ENCODE measurements at regions not wholly inside any gene's neighbourhood (a gene's known extent, or its start where the extent isn't known, plus 50 kb on each side); places are given as distances from the start of the nearest gene placed in this dataset.

DNA sequence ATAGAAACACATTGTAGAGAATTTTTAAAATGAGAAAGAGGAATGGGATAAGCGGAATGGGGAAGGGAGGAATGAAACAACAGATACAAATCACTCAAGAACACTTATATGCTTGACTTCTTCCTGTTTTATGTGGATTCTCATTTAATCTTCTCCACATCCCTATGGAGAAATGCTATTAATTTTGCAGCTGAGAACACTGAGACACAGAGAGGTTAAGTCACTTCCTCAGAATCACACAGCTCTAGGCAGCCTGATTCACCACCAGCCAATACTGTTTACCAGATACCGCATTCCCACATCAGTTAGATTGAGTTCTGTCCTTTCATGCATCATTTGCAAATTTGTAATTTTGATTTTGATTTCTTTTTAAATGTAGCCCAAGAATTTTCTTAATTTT lies 170.5 kb downstream of the SH2D4B start:
- no peak for TF ChIP-seq CTCF (IDR thresholded peaks at IDR 0.05; ENCODE audit: insufficient read depth, low read depth, low read length)
- DNase-seq (ENCODE audit: low read depth) = no peak
- H3K4me3 ChIP-seq (ENCODE audit: low read depth, low read length) = no peak overlapping the region

DNA sequence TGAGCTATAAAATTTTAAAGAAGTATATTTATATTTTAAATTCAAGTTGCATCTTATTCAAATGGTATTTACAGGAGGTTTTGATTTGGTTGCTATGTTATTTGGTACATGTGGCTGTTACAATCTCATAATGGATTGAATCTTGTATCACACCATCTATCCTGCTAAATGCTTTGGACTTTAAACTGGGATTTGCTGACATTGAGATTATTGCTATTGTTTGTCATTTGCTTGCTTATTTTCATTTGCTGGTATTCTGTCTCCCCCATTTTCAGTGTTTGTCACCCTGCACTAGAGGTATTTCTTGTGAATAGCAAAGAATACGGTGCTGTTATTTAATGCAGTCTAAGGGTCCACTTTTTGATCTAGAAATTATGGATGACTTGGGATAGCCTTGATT lies 171.1 kb downstream of the SH2D4B start:
- no peak for TF ChIP-seq CTCF (IDR thresholded peaks at IDR 0.05; ENCODE audit: insufficient read depth, low read depth, low read length)
- DNase-seq (ENCODE audit: low read depth) = no peak
- no peak overlapping the region for H3K4me3 ChIP-seq (ENCODE audit: low read depth, low read length)

DNA sequence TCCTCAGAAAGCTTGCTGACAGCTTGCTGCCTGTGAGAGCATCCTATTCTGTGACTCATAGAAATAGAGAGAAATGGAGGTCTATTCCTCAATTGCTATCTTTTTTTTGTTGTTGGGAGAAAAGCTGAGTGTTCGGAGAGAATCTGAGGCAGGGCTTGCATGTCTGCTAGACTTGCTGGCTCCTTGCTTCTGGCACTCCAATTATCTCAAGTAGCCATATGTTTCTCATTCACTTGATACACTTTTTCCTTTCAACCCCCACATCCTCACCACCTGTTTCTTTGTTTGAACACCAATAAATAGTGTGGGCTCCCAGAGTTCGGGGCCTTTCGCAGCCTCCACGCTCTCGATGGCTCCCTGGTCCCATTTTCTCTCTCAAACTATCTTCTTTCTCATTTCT lies 172.2 kb downstream of the SH2D4B start:
- TF ChIP-seq CTCF (IDR thresholded peaks at IDR 0.05; ENCODE audit: insufficient read depth, low read depth, low read length) = no peak
- no peak for DNase-seq (ENCODE audit: low read depth)
- no peak overlapping the region for H3K4me3 ChIP-seq (ENCODE audit: low read depth, low read length)

GRCh38 chr10:80713398-80713928 lies 175.8 kb downstream of the SH2D4B start:
- no peak overlapping the region for H3K4me3 ChIP-seq (ENCODE audit: low read depth, low read length)
- DNase-seq (ENCODE audit: low read depth) = no peak
- no peak for TF ChIP-seq CTCF (IDR thresholded peaks at IDR 0.05; ENCODE audit: insufficient read depth, low read depth, low read length)

DNA sequence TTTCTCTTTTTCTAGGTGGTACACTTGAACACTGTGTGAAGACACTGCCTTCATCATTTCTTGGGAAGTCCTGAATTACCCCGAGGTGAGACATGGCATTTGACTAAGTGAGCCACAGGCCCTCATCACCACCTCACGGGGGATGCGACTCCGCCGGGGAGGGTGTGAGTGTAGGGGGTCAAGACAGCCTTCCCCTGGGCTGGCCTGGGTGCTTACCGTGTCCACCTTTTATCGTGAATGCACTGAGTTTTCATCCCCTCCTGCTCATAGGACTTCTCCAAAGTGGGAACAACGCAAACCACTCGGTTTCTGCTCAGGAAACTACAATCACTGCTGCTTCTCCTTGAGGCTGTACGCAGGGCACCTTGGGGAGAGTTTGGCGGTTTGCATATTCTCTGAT lies 176.9 kb downstream of the SH2D4B start:
- no peak for TF ChIP-seq CTCF (IDR thresholded peaks at IDR 0.05; ENCODE audit: insufficient read depth, low read depth, low read length)
- DNase-seq (ENCODE audit: low read depth) = no peak
- no peak overlapping the region for H3K4me3 ChIP-seq (ENCODE audit: low read depth, low read length)

DNA sequence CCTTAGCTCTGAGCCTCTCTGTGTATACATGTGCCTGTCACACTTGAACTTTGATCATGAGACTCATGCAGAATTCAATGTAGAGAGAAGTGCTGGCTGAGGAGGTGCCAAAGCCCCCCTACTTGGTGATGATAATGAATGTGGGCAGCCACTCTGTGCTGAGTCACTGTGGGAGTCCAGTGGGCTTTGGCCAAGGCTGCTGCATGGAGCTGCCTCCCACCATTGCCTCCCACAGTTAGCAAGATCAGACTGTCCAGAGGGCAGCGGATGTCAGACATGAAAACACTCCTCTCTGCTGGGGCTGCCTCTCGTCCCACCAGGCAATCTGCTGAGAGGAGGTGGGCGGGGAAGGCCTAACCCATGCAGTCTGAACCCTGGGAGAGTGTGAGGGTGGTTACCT lies 180.3 kb downstream of the SH2D4B start:
- no peak overlapping the region for H3K4me3 ChIP-seq (ENCODE audit: low read depth, low read length)
- TF ChIP-seq CTCF (IDR thresholded peaks at IDR 0.05; ENCODE audit: insufficient read depth, low read depth, low read length) = no peak
- no peak for DNase-seq (ENCODE audit: low read depth)

GRCh38 chr10:80719935-80720334 lies 182.2 kb downstream of the SH2D4B start:
- no peak overlapping the region for H3K4me3 ChIP-seq (ENCODE audit: low read depth, low read length)
- no peak for TF ChIP-seq CTCF (IDR thresholded peaks at IDR 0.05; ENCODE audit: insufficient read depth, low read depth, low read length)
- no peak for DNase-seq (ENCODE audit: low read depth)

Measured in fibroblast of villous mesenchyme (primary cell).